ENCODE measurements at regions not wholly inside any gene's neighbourhood (a gene's known extent, or its start where the extent isn't known, plus 50 kb on each side); places are given as distances from the start of the nearest gene placed in this dataset.
A peak's percentile ranks its signal among the peaks of the same experiment; 100 is the strongest.
"Not testable (repeated sequence)": the region's sequence is repeated elsewhere in the genome, so short reads cannot be mapped to it uniquely, and the experiment has no call there.

GRCh38 chr7:79702116-79702515, 248.6 kb upstream of the MAGI2 start:
- no peak for DNase-seq

GRCh38 chr7:79692015-79692414, 238.5 kb upstream of the MAGI2 start:
- DNase-seq: no peak

- DNase-seq: no peak
Observed at GRCh38 chr7:79691074-79691473, 237.6 kb upstream of the MAGI2 start.

- DNase-seq: no peak
Observed at GRCh38 chr7:79684384-79684783, 230.9 kb upstream of the MAGI2 start.

GRCh38 chr7:79683916-79684315, 230.4 kb upstream of the MAGI2 start:
- DNase-seq: no peak

GRCh38 chr7:79683185-79683890, 229.9 kb upstream of the MAGI2 start:
- DNase-seq: no peak

GRCh38 chr7:79681454-79681853, 228.0 kb upstream of the MAGI2 start:
- DNase-seq: no peak

- DNase-seq: no peak
Observed at GRCh38 chr7:79673969-79674368, 220.5 kb upstream of the MAGI2 start.

- no peak for DNase-seq
Observed at GRCh38 chr7:79673421-79673820, 220.0 kb upstream of the MAGI2 start.

- DNase-seq: no peak
Observed at GRCh38 chr7:79668292-79668691, 214.8 kb upstream of the MAGI2 start.

- no peak for DNase-seq
Observed at GRCh38 chr7:79666472-79666871, 213.0 kb upstream of the MAGI2 start.

GRCh38 chr7:79664884-79665676, 211.6 kb upstream of the MAGI2 start:
- DNase-seq: peak; percentile 89

- no peak for DNase-seq
Observed at GRCh38 chr7:79658304-79658703, 204.8 kb upstream of the MAGI2 start.

GRCh38 chr7:79653136-79653631, 199.7 kb upstream of the MAGI2 start:
- no peak for DNase-seq

- no peak for DNase-seq
Observed at GRCh38 chr7:79652619-79653018, 199.2 kb upstream of the MAGI2 start.

- no peak for DNase-seq
Observed at GRCh38 chr7:79647711-79648110, 194.2 kb upstream of the MAGI2 start.

GRCh38 chr7:79646278-79646677, 192.8 kb upstream of the MAGI2 start:
- DNase-seq: no peak

- no peak for DNase-seq
Observed at GRCh38 chr7:79636849-79637248, 183.4 kb upstream of the MAGI2 start.

- DNase-seq: not testable (repeated sequence)
Observed at GRCh38 chr7:79625921-79626320, 172.5 kb upstream of the MAGI2 start.

GRCh38 chr7:79624336-79624735, 170.9 kb upstream of the MAGI2 start:
- no peak for DNase-seq

- peak; percentile 13 for DNase-seq
Observed at GRCh38 chr7:79622781-79623180, 169.3 kb upstream of the MAGI2 start.

- DNase-seq: no peak
Observed at GRCh38 chr7:79620291-79620690, 166.8 kb upstream of the MAGI2 start.

GRCh38 chr7:79619216-79619615, 165.7 kb upstream of the MAGI2 start:
- DNase-seq: no peak

Measured in NCI-H1105 (cell line).